ENCODE measurements at regions not wholly inside any gene's neighbourhood (a gene's known extent, or its start where the extent isn't known, plus 50 kb on each side); places are given as distances from the start of the nearest gene placed in this dataset.

GRCh38 chr7:88665892-88666514 is 93.5 kb upstream of the ZNF804B start:
- TF ChIP-seq CTCF (IDR thresholded peaks at IDR 0.05) = no peak
- no peak for TF ChIP-seq POLR2A (IDR thresholded peaks at IDR 0.05)
- TF ChIP-seq EP300 (IDR thresholded peaks at IDR 0.05) = no peak
